ENCODE measurements at regions not wholly inside any gene's neighbourhood (a gene's known extent, or its start where the extent isn't known, plus 50 kb on each side); places are given as distances from the start of the nearest gene placed in this dataset.

- Histone ChIP-seq H3K4me1 (ENCODE audit: control insufficient read depth, insufficient read depth, low read length) (no peaks in the 10 kb centered on the region), H3K14ac (replicated peaks; ENCODE audit: low read depth, low read length) (no peak overlapping the region), H2BK5ac (ENCODE audit: low read depth, low read length, poor library complexity, severe bottlenecking) (no peak overlapping the region), H3K4me3 (ENCODE audit: insufficient read depth, low read depth, low read length) (no peak overlapping the region), H3K9me3 (ENCODE audit: control insufficient read depth, insufficient read depth, low read length) (peaks cover 18% of the 10 kb centered on the region), H2BK120ac (ENCODE audit: low read depth, low read length) (no peak overlapping the region), H3K9me1 (ENCODE audit: insufficient read depth, low read length) (no peaks in the 10 kb centered on the region), H2AFZ (replicated peaks; ENCODE audit: low read length, poor library complexity) (no peak overlapping the region), H3K23ac (ENCODE audit: low read depth, low read length) (no peak overlapping the region), H2AK5ac (ENCODE audit: low read depth, low read length) (no peak overlapping the region), H3K4me2 (ENCODE audit: low read depth, low read length) (no peak overlapping the region), H3K27ac (ENCODE audit: insufficient read depth, low read length) (no peak overlapping the region), H3K4ac (ENCODE audit: low read depth, low read length) (no peak overlapping the region), H3K36me3 (ENCODE audit: control insufficient read depth, insufficient read depth, low read length) (no peaks in the 10 kb centered on the region), H3K56ac (ENCODE audit: extremely low read depth, insufficient read depth, low read length) (no peak overlapping the region), H4K91ac (ENCODE audit: insufficient read depth, low read depth, low read length) (no peak overlapping the region), H2BK15ac (ENCODE audit: low read depth, low read length) (no peak overlapping the region), H4K8ac (ENCODE audit: low read depth in 2 of 2, low read length in 2 of 2) (no peak overlapping the region), H2AK9ac (replicated peaks; ENCODE audit: low read depth, low read length, poor library complexity) (no peak overlapping the region), H4K5ac (ENCODE audit: low read depth, low read length) (no peak overlapping the region), H3K18ac (ENCODE audit: low read depth, low read length) (no peak overlapping the region), H4K20me1 (ENCODE audit: insufficient read depth, low read length) (no peaks in the 10 kb centered on the region), H3K79me1 (ENCODE audit: low read depth in 1 of 2, low read length in 2 of 2) (no peaks in the 10 kb centered on the region), H2BK20ac (ENCODE audit: low read depth, low read length) (no peak overlapping the region), H3K9ac (ENCODE audit: low read depth, low read length) (no peak overlapping the region), H3K27me3 (ENCODE audit: control insufficient read depth, insufficient read depth, low read length) (no peaks in the 10 kb centered on the region)
- WGBS, 2 experiments (ENCODE audit: extremely low coverage in 2 of 2, insufficient read length in 1 of 2): no CpG with 5 or more reads among the region's 1 CpG
- TF ChIP-seq CEBPB (IDR thresholded peaks at IDR 0.05; ENCODE audit: low read depth, low read length): no peak
- no peak for TF ChIP-seq FOS (IDR thresholded peaks at IDR 0.05; ENCODE audit: low read depth, low read length)
- TF ChIP-seq CTCF (conservative IDR thresholded peaks at IDR 0.05; ENCODE audit: low read depth, low read length): no peak
- TF ChIP-seq SMC3 (IDR thresholded peaks at IDR 0.05; ENCODE audit: low read depth, low read length): no peak
- in situ Hi-C loops (cut with MboI; ENCODE audit: low sequenced_read_pairs): no loop called here
- BruUV-seq (replicated peaks): no TSS peak
- intact Hi-C loops (cut with micrococcal nuclease): no loop called here
- ChIA-PET POLR2A (ENCODE audit: unreplicated experiment) (no interaction called here), CTCF (no interaction called here)
- ATAC-seq (ENCODE audit: low read depth): no peak
- dilution Hi-C loops (cut with HindIII; ENCODE audit: low sequenced_read_pairs, unreplicated experiment): no loop called here
- DNase-seq: peak; percentile 0
Measured at GRCh38 chr14:66284346-66284745, 201.8 kb upstream of the CCDC196 start.
